Sigmoid colon (tissue), 3 donors: ENCODE measurements at regions not wholly inside any gene's neighbourhood (a gene's known extent, or its start where the extent isn't known, plus 50 kb on each side); places are given as distances from the start of the nearest gene placed in this dataset.

Experiments used
- POLR2A ChIP-seq, 2 donors: fragments of 450-650 bp; IDR thresholded peaks; one replicate each; pipeline ENCODE4 v1.6.1; 2016; ENCODE audit warnings: antibody characterized with exemption in 2 of 2, mild to moderate bottlenecking in 2 of 2, moderate library complexity in 2 of 2
- TF ChIP-seq, protein P1 (sequence below), 4 experiments: fragments of 450-650 bp in 3 of 4; fragments of 200-600 bp in 1 of 4; IDR thresholded peaks; one replicate each; pipeline ENCODE4 v1.5.1; 2016 to 2019; ENCODE audit warnings: antibody characterized with exemption in 4 of 4, mild to moderate bottlenecking in 3 of 4, moderate library complexity in 2 of 4

DNA sequence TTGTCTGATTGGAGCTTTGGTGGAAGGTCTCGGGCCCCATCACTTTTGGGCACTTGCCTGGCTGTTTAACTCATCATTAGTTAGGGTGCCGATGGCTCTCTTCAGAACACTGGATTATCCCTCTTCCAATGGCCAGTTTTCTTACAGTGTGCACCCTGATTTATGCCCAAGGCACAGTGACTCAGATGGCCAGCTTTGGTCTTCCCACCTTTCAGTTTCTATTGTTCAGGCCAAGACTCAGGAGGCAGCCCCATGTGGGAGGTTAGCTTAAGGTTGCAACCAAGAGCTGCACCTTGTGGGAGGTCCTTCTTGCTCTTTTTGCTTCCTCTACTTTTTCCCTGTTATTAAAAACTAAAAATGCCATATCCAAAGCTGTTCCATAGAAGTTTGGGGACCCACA, 121.0 kb upstream of the ZNF91 start:
- TF ChIP-seq, protein P1, sequence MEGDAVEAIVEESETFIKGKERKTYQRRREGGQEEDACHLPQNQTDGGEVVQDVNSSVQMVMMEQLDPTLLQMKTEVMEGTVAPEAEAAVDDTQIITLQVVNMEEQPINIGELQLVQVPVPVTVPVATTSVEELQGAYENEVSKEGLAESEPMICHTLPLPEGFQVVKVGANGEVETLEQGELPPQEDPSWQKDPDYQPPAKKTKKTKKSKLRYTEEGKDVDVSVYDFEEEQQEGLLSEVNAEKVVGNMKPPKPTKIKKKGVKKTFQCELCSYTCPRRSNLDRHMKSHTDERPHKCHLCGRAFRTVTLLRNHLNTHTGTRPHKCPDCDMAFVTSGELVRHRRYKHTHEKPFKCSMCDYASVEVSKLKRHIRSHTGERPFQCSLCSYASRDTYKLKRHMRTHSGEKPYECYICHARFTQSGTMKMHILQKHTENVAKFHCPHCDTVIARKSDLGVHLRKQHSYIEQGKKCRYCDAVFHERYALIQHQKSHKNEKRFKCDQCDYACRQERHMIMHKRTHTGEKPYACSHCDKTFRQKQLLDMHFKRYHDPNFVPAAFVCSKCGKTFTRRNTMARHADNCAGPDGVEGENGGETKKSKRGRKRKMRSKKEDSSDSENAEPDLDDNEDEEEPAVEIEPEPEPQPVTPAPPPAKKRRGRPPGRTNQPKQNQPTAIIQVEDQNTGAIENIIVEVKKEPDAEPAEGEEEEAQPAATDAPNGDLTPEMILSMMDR (IDR thresholded peaks at IDR 0.05): no peak
- TF ChIP-seq POLR2A (IDR thresholded peaks at IDR 0.05): no peak
